ENCODE measurements at regions not wholly inside any gene's neighbourhood (a gene's known extent, or its start where the extent isn't known, plus 50 kb on each side); places are given as distances from the start of the nearest gene placed in this dataset.

DNA sequence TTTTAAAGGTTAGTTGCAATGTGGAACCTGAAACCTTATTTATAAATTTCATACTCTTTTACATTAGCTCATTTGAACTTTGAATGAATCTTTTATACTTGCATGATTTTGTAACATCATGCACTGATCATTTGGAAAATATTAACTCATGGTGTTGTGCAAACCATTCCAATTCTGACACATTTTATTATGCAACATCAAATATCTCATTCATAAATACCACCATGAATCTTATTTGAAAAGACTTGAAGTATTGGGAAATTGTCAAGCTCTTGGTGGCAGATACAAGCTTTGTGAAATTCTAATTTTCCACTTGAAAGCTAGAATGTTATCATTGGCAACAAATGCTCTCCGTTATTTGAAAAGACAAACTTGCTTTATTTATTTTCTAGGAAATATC lies 379.9 kb upstream of the PCDH20 start:
- intact Hi-C loops (cut with micrococcal nuclease; ENCODE audit: unreplicated experiment) (no loop called here), in situ Hi-C loops (cut with HindIII; ENCODE audit: extremely low pct_ligation_motif_present, low pct_unique_long_range_greater_than_20kb) (no loop called here)
- POLR2A ChIA-PET: no interaction called here
- Histone ChIP-seq H3K36me3 (replicated peaks in 1 of 2; ENCODE audit: control insufficient read depth in 1 of 2, insufficient read depth in 2 of 2, low read length in 2 of 2) (no peaks in the 10 kb centered on the region), H3K4me2 (ENCODE audit: low read depth, low read length) (no peak overlapping the region), H3K79me2 (ENCODE audit: insufficient read depth, low read length) (no peaks in the 10 kb centered on the region), H2AFZ (ENCODE audit: low read length) (no peak overlapping the region), H3K4me3 (replicated peaks in 1 of 3; ENCODE audit: insufficient read depth in 1 of 3, low read depth in 2 of 3, low read length in 3 of 3) (no peak overlapping the region), H3K9me3 (ENCODE audit: low read length) (no peaks in the 10 kb centered on the region), H3K27ac (ENCODE audit: extremely low read length, insufficient read depth, low read length) (no peak overlapping the region), H3K9ac (ENCODE audit: insufficient read depth, low read depth, low read length) (no peak overlapping the region), H3K4me1 (ENCODE audit: insufficient read depth, low read length) (no peaks in the 10 kb centered on the region), H4K20me1 (ENCODE audit: insufficient read depth, low read length) (no peaks in the 10 kb centered on the region), H3K27me3 (ENCODE audit: control insufficient read depth in 1 of 2, insufficient read depth in 2 of 2, low read length in 2 of 2) (no peaks in the 10 kb centered on the region)
- no peak for DNase-seq (ENCODE audit: low spot score)
- FAIRE-seq: no peak
- CTCF ChIA-PET (ENCODE audit: low intra/inter-chr PET ratio, low total read pairs): no interaction called here
- no peak for ATAC-seq
- no TSS peak for BruUV-seq (replicated peaks)
- no peak for TF ChIP-seq SAFB2 (CRISPR knock-in tag; IDR thresholded peaks at IDR 0.05; ENCODE audit: borderline replicate concordance, low read depth)
- no peak for TF ChIP-seq ZNF552 (CRISPR knock-in tag; IDR thresholded peaks at IDR 0.05; ENCODE audit: borderline replicate concordance)
- no peak for TF ChIP-seq ZNF124 (CRISPR knock-in tag; IDR thresholded peaks at IDR 0.05)
- TF ChIP-seq KMT2B (CRISPR knock-in tag; IDR thresholded peaks at IDR 0.05): no peak
- TF ChIP-seq, protein P1, sequence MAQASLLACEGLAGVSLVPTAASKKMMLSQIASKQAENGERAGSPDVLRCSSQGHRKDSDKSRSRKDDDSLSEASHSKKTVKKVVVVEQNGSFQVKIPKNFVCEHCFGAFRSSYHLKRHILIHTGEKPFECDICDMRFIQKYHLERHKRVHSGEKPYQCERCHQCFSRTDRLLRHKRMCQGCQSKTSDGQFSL (CRISPR knock-in tag; IDR thresholded peaks at IDR 0.05): no peak
- TF ChIP-seq, protein P2, sequence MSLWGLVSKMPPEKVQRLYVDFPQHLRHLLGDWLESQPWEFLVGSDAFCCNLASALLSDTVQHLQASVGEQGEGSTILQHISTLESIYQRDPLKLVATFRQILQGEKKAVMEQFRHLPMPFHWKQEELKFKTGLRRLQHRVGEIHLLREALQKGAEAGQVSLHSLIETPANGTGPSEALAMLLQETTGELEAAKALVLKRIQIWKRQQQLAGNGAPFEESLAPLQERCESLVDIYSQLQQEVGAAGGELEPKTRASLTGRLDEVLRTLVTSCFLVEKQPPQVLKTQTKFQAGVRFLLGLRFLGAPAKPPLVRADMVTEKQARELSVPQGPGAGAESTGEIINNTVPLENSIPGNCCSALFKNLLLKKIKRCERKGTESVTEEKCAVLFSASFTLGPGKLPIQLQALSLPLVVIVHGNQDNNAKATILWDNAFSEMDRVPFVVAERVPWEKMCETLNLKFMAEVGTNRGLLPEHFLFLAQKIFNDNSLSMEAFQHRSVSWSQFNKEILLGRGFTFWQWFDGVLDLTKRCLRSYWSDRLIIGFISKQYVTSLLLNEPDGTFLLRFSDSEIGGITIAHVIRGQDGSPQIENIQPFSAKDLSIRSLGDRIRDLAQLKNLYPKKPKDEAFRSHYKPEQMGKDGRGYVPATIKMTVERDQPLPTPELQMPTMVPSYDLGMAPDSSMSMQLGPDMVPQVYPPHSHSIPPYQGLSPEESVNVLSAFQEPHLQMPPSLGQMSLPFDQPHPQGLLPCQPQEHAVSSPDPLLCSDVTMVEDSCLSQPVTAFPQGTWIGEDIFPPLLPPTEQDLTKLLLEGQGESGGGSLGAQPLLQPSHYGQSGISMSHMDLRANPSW (CRISPR knock-in tag; IDR thresholded peaks at IDR 0.05; ENCODE audit: borderline replicate concordance): no peak
- TF ChIP-seq DNMT1 (CRISPR knock-in tag; IDR thresholded peaks at IDR 0.05): no peak
- TF ChIP-seq ZNF891 (CRISPR knock-in tag; IDR thresholded peaks at IDR 0.05): no peak
- no peak for TF ChIP-seq TGIF2 (CRISPR knock-in tag; IDR thresholded peaks at IDR 0.05)
- TF ChIP-seq ATRX (CRISPR knock-in tag; IDR thresholded peaks at IDR 0.05; ENCODE audit: borderline replicate concordance): no peak
- no peak for TF ChIP-seq ELF1 (CRISPR knock-in tag; IDR thresholded peaks at IDR 0.05)
- no peak for TF ChIP-seq BRCA1 (CRISPR knock-in tag; IDR thresholded peaks at IDR 0.05)
- TF ChIP-seq, protein P3, sequence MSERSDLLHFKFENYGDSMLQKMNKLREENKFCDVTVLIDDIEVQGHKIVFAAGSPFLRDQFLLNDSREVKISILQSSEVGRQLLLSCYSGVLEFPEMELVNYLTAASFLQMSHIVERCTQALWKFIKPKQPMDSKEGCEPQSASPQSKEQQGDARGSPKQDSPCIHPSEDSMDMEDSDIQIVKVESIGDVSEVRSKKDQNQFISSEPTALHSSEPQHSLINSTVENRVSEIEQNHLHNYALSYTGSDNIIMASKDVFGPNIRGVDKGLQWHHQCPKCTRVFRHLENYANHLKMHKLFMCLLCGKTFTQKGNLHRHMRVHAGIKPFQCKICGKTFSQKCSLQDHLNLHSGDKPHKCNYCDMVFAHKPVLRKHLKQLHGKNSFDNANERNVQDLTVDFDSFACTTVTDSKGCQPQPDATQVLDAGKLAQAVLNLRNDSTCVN (CRISPR knock-in tag; IDR thresholded peaks at IDR 0.05; ENCODE audit: borderline replicate concordance): no peak
- TF ChIP-seq ZNF224 (CRISPR knock-in tag; IDR thresholded peaks at IDR 0.05): no peak
- no peak for TF ChIP-seq SNAPC2 (CRISPR knock-in tag; IDR thresholded peaks at IDR 0.05)
- 3% methylated on average over 1 of the region's 1 CpG for WGBS (ENCODE audit: low lambda C conversion rate)
